ENCODE measurements at regions not wholly inside any gene's neighbourhood (a gene's known extent, or its start where the extent isn't known, plus 50 kb on each side); places are given as distances from the start of the nearest gene placed in this dataset.
"Not testable (repeated sequence)": the region's sequence is repeated elsewhere in the genome, so short reads cannot be mapped to it uniquely, and the experiment has no call there.

DNA sequence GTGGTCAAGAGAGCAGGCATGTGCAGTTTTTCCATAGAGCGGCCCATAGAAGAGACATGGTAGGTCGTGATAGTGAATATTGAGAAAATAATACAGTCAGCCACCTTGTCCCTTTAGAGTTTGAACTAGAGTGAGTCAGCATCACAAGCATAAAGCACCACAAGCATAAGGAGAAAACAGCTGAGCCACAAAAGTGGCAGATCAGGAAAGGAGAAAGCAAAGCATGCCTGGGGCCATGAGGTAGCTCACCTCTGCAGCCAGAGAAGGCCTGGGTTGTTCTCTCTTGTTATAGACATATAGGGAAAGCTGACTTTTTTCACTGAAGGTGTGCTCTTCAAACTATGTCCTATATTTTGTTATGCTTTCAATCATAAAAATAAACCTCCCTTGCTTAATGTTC lies 879.0 kb downstream of the DSC3 start:
- no peaks in the 10 kb centered on the region for H3K36me3 Mint-ChIP-seq
- H3K27me3 Mint-ChIP-seq = no peaks in the 10 kb centered on the region
- H3K27ac ChIP-seq (ENCODE audit: insufficient read depth, low read length, poor library complexity, severe bottlenecking) = no peak overlapping the region
- H3K4me3 ChIP-seq (ENCODE audit: low read depth, low read length) = no peak overlapping the region
- H3K9me3 ChIP-seq (ENCODE audit: control insufficient read depth in 2 of 2, low read length in 2 of 2) = peaks cover 0 to 7% of the 10 kb centered on the region in 2 experiments
- H3K4me1 Mint-ChIP-seq = no peaks in the 10 kb centered on the region
- H3K4me3 Mint-ChIP-seq = no peak overlapping the region
- DNase-seq (no peak), ATAC-seq (ENCODE audit: low read depth in 2 of 2) (no peak)
- no peak overlapping the region for H3K27ac Mint-ChIP-seq
- H3K27me3 ChIP-seq (ENCODE audit: control insufficient read depth, insufficient read depth, low read length) = no peaks in the 10 kb centered on the region
- H3K36me3 ChIP-seq (ENCODE audit: control insufficient read depth, insufficient read depth, low read length) = no peaks in the 10 kb centered on the region
- H3K4me1 ChIP-seq (ENCODE audit: control insufficient read depth, insufficient read depth, low read length, poor library complexity, severe bottlenecking) = no peaks in the 10 kb centered on the region
- peaks cover 4 to 19% (median 12%) of the 10 kb centered on the region in 7 donors for H3K9me3 Mint-ChIP-seq

DNA sequence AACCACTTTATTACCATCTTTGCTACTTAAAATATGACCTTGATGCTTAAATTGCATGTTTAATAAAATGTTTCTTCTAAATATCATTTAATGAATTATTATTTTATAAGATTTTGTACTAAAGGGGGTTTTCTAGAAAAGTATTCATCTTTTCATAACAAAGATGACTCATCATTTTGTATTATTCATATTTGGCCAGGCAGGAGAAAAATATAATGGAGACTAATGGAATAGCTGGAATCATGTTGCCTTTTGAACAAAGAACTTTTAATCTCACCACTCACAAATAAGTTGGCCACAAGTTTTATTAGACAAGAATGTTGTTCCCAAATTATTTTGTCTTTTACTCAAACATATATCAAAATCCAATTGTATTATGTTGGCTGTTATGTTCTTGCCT lies 882.4 kb downstream of the DSC3 start:
- H3K4me1 Mint-ChIP-seq = no peaks in the 10 kb centered on the region
- DNase-seq = no peak
- H3K4me3 Mint-ChIP-seq = no peak overlapping the region
- peaks cover 0 to 23% (median 10%) of the 10 kb centered on the region in 7 donors for H3K9me3 Mint-ChIP-seq
- H3K27ac Mint-ChIP-seq = no peak overlapping the region
- no peaks in the 10 kb centered on the region for H3K27me3 Mint-ChIP-seq
- ATAC-seq (ENCODE audit: low read depth in 2 of 2) = no peak
- Histone ChIP-seq H3K36me3 (ENCODE audit: control insufficient read depth, insufficient read depth, low read length) (no peaks in the 10 kb centered on the region), H3K27me3 (ENCODE audit: control insufficient read depth, insufficient read depth, low read length) (no peaks in the 10 kb centered on the region), H3K4me1 (ENCODE audit: control insufficient read depth, insufficient read depth, low read length, poor library complexity, severe bottlenecking) (no peaks in the 10 kb centered on the region), H3K4me3 (ENCODE audit: low read depth, low read length) (no peak overlapping the region), H3K9me3 (ENCODE audit: control insufficient read depth in 2 of 2, low read length in 2 of 2) (peaks cover 0 to 4% of the 10 kb centered on the region in 2 experiments), H3K27ac (ENCODE audit: insufficient read depth, low read length, poor library complexity, severe bottlenecking) (no peak overlapping the region)
- H3K36me3 Mint-ChIP-seq = no peaks in the 10 kb centered on the region

DNA sequence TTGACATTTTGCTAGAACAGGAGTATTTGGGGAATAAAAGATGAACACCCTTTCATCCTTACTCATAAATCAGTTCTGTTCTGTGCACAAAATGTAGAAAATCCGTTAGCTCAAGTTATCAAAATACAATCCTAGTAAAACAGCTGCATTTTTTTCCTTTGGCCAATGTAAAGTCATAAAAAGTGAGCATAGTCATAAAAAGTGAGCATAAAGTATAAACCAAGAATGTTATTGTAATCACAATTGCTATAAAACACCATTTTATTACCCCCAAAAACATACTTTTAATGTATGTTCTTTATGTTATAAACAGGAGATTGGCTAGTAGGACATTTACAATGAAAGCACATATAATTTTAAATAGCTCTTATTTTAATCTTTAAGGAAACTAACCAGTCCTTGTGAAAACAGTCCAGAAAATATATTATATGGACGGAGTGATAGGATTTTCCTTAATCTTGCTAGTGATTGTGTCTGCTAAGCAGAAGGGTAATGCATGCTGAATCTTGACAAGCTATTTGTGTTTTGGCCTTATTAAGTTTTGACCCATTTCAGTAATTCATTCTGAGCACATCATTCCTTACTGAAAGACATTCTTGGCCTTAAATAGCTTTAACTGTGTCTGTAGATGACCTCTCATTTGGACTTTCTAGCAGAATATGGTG lies 891.8 kb downstream of the DSC3 start:
- ATAC-seq (ENCODE audit: low read depth in 2 of 2) = no peak
- Histone ChIP-seq H3K27me3 (ENCODE audit: control insufficient read depth, insufficient read depth, low read length) (no peaks in the 10 kb centered on the region), H3K27ac (ENCODE audit: insufficient read depth, low read length, poor library complexity, severe bottlenecking) (no peak overlapping the region), H3K36me3 (ENCODE audit: control insufficient read depth, insufficient read depth, low read length) (no peaks in the 10 kb centered on the region), H3K4me1 (ENCODE audit: control insufficient read depth, insufficient read depth, low read length, poor library complexity, severe bottlenecking) (no peaks in the 10 kb centered on the region), H3K4me3 (ENCODE audit: low read depth, low read length) (no peak overlapping the region), H3K9me3 (ENCODE audit: control insufficient read depth in 2 of 2, low read length in 2 of 2) (peaks cover 2 to 9% of the 10 kb centered on the region in 2 experiments)
- H3K9me3 Mint-ChIP-seq = peaks cover 1 to 34% (median 7%) of the 10 kb centered on the region in 7 donors
- no peaks in the 10 kb centered on the region for H3K27me3 Mint-ChIP-seq
- H3K4me3 Mint-ChIP-seq = no peak overlapping the region
- H3K36me3 Mint-ChIP-seq = no peaks in the 10 kb centered on the region
- H3K27ac Mint-ChIP-seq = no peak overlapping the region
- H3K4me1 Mint-ChIP-seq = no peaks in the 10 kb centered on the region
- DNase-seq = no peak

DNA sequence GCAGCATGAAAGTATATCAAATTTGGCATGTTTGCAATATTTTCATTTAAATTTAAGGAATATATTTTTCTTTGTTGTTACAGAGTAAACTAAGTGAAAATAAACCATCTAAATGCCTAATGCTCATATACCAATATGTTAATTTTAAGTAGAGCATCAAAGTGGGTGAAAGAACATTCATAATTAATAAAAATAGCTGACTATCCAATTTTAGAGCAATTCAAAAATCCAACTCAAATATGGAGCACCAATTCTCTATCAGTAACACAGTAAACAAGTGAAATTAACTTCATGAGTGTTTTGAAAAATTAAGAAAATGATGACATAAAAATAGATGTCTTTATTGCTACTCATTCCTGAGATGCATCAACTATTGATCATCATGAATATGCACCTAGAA lies 893.0 kb downstream of the DSC3 start:
- H3K27me3 ChIP-seq (ENCODE audit: control insufficient read depth, insufficient read depth, low read length) = no peaks in the 10 kb centered on the region
- ATAC-seq (ENCODE audit: low read depth in 2 of 2) = no peak
- no peaks in the 10 kb centered on the region for H3K4me1 Mint-ChIP-seq
- H3K9me3 ChIP-seq (ENCODE audit: control insufficient read depth in 2 of 2, low read length in 2 of 2) = peaks cover 2 to 15% of the 10 kb centered on the region in 2 experiments
- no peaks in the 10 kb centered on the region for H3K4me1 ChIP-seq (ENCODE audit: control insufficient read depth, insufficient read depth, low read length, poor library complexity, severe bottlenecking)
- H3K4me3 Mint-ChIP-seq = no peak overlapping the region
- H3K4me3 ChIP-seq (ENCODE audit: low read depth, low read length) = no peak overlapping the region
- H3K27ac ChIP-seq (ENCODE audit: insufficient read depth, low read length, poor library complexity, severe bottlenecking) = no peak overlapping the region
- DNase-seq = no peak
- H3K27ac Mint-ChIP-seq = no peak overlapping the region
- H3K27me3 Mint-ChIP-seq = no peaks in the 10 kb centered on the region
- no peaks in the 10 kb centered on the region for H3K36me3 ChIP-seq (ENCODE audit: control insufficient read depth, insufficient read depth, low read length)
- H3K36me3 Mint-ChIP-seq = no peaks in the 10 kb centered on the region
- peaks cover 3 to 43% (median 7%) of the 10 kb centered on the region in 7 donors for H3K9me3 Mint-ChIP-seq

DNA sequence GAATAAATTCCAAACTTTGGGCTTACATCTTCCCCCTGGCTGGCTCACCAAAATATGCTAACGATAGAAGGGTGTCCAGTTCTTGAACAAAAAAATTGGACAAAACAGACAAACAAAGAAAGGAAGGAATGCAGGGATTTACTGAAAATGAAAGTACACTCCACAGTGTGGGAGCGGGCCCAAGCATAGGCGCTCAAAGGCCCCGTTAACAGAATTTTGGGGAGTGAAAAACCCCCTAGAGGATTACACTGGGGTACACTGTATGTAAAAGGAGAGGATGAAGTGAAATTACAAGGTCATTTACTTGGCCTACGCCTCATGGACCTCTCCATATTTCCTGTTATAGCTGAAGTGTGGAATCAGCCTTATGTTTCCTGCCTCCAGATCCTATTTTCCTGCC lies 899.7 kb downstream of the DSC3 start:
- no peaks in the 10 kb centered on the region for H3K27me3 Mint-ChIP-seq
- no peak for ATAC-seq (ENCODE audit: low read depth in 2 of 2)
- H3K36me3 Mint-ChIP-seq = no peaks in the 10 kb centered on the region
- Histone ChIP-seq H3K27ac (ENCODE audit: insufficient read depth, low read length, poor library complexity, severe bottlenecking) (no peak overlapping the region), H3K9me3 (ENCODE audit: control insufficient read depth in 2 of 2, low read length in 2 of 2) (peaks cover 3 to 19% of the 10 kb centered on the region in 2 experiments), H3K4me1 (ENCODE audit: control insufficient read depth, insufficient read depth, low read length, poor library complexity, severe bottlenecking) (no peaks in the 10 kb centered on the region), H3K36me3 (ENCODE audit: control insufficient read depth, insufficient read depth, low read length) (no peaks in the 10 kb centered on the region), H3K4me3 (ENCODE audit: low read depth, low read length) (no peak overlapping the region), H3K27me3 (ENCODE audit: control insufficient read depth, insufficient read depth, low read length) (no peaks in the 10 kb centered on the region)
- DNase-seq = no peak
- H3K4me1 Mint-ChIP-seq = no peaks in the 10 kb centered on the region
- H3K4me3 Mint-ChIP-seq = no peak overlapping the region
- H3K9me3 Mint-ChIP-seq = peaks cover 0 to 34% (median 9%) of the 10 kb centered on the region in 7 donors
- H3K27ac Mint-ChIP-seq = peak overlapping the region in 1 of 3 donors; percentile 78

DNA sequence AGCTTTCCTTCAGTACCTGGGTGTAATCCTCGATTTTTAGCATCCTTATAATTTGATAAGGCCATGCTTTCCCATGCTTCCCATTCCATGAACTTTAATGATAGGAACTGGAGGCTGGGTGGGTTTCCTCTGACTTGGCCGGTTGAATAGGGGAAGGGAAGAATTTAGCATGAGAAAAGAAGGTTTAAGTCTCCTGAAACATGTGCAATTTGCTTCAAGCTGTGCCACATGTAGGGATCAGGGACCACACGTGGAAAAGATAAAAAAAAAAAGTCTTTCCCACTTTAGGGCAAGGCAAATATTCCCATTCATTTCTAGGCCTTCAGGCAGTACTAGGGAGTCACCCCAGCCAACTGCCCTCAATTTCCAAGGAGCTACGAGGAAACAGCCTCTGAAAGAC lies 900.3 kb downstream of the DSC3 start:
- Histone ChIP-seq H3K4me3 (ENCODE audit: low read depth, low read length) (no peak overlapping the region), H3K36me3 (ENCODE audit: control insufficient read depth, insufficient read depth, low read length) (no peaks in the 10 kb centered on the region), H3K27ac (ENCODE audit: insufficient read depth, low read length, poor library complexity, severe bottlenecking) (no peak overlapping the region), H3K27me3 (ENCODE audit: control insufficient read depth, insufficient read depth, low read length) (no peaks in the 10 kb centered on the region), H3K4me1 (ENCODE audit: control insufficient read depth, insufficient read depth, low read length, poor library complexity, severe bottlenecking) (no peaks in the 10 kb centered on the region), H3K9me3 (ENCODE audit: control insufficient read depth in 2 of 2, low read length in 2 of 2) (peaks cover 3 to 19% of the 10 kb centered on the region in 2 experiments)
- no peaks in the 10 kb centered on the region for H3K36me3 Mint-ChIP-seq
- no peak overlapping the region for H3K27ac Mint-ChIP-seq
- no peak overlapping the region for H3K4me3 Mint-ChIP-seq
- DNase-seq (no peak), ATAC-seq (ENCODE audit: low read depth in 2 of 2) (no peak)
- no peaks in the 10 kb centered on the region for H3K4me1 Mint-ChIP-seq
- H3K9me3 Mint-ChIP-seq = peaks cover 0 to 30% (median 7%) of the 10 kb centered on the region in 7 donors
- no peaks in the 10 kb centered on the region for H3K27me3 Mint-ChIP-seq

DNA sequence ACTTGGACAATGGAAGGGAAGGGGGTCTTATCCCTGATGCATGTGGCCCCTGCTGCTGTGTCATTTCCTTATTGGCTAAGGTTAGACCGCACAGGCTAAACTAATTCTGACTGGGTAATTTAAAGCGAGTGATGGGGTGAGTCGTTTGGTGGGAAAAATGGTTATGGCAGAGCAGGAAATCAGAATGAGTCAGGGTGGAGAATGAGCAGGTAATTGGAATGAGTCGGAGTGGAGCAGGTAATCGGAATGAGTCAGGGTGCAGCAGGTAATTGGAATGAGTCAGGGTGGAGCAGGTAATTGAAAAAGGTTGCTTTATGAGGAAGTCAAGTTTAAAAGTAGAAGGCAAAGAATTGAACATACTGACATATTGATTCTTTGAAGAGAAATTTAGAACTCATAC lies 901.0 kb downstream of the DSC3 start:
- not testable (repeated sequence) for H3K27ac Mint-ChIP-seq; H3K27ac ChIP-seq (ENCODE audit: insufficient read depth, low read length, poor library complexity, severe bottlenecking); H3K27me3 Mint-ChIP-seq; H3K36me3 ChIP-seq (ENCODE audit: control insufficient read depth, insufficient read depth, low read length); DNase-seq; H3K4me1 Mint-ChIP-seq; H3K4me3 ChIP-seq (ENCODE audit: low read depth, low read length); ATAC-seq (ENCODE audit: low read depth in 2 of 2); H3K36me3 Mint-ChIP-seq; H3K27me3 ChIP-seq (ENCODE audit: control insufficient read depth, insufficient read depth, low read length); H3K4me3 Mint-ChIP-seq; H3K4me1 ChIP-seq (ENCODE audit: control insufficient read depth, insufficient read depth, low read length, poor library complexity, severe bottlenecking)
- peaks cover 0 to 37% (median 7%) of the 10 kb centered on the region in 7 donors for H3K9me3 Mint-ChIP-seq
- peaks cover 3 to 20% of the 10 kb centered on the region in 2 experiments for H3K9me3 ChIP-seq (ENCODE audit: control insufficient read depth in 2 of 2, low read length in 2 of 2)

DNA sequence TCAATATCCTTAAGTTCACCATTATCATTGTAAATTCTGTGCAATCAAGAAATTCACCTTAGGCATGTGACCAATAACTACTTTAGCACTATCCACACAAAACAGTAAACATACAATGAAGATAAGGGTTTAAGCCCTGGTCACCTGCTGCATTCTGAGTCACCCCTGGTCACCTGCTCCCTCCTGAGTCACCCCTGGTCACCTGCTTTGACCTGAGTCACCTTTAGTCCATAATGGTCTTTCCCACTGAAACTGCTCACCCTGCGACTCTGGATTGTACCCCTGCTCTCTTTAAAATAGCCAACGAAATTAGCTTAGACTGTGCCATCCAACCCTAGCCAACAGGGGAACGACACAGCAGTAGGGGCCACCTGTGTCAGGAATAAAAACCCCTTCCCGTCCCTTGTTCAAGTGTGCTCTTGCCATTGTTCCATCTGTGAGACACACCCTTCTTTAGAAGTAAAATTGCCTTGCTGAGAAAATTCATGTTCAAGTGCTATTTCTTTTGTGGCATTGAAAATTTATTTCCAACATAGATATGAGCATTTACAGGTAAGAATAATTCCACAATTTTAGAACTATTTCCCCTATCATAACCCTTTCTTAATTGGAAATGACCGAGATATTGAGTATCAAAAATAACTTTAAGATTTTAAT lies 902.8 kb downstream of the DSC3 start:
- H3K4me1 ChIP-seq (ENCODE audit: control insufficient read depth, insufficient read depth, low read length, poor library complexity, severe bottlenecking) = no peaks in the 10 kb centered on the region
- no peak overlapping the region for H3K27ac ChIP-seq (ENCODE audit: insufficient read depth, low read length, poor library complexity, severe bottlenecking)
- H3K27me3 Mint-ChIP-seq = no peaks in the 10 kb centered on the region
- no peak overlapping the region for H3K4me3 ChIP-seq (ENCODE audit: low read depth, low read length)
- no peak overlapping the region for H3K4me3 Mint-ChIP-seq
- peaks cover 0 to 34% (median 8%) of the 10 kb centered on the region in 7 donors for H3K9me3 Mint-ChIP-seq
- ATAC-seq (ENCODE audit: low read depth in 2 of 2) (no peak), DNase-seq (no peak)
- peaks cover 3 to 17% of the 10 kb centered on the region in 2 experiments for H3K9me3 ChIP-seq (ENCODE audit: control insufficient read depth in 2 of 2, low read length in 2 of 2)
- H3K36me3 ChIP-seq (ENCODE audit: control insufficient read depth, insufficient read depth, low read length) = no peaks in the 10 kb centered on the region
- no peaks in the 10 kb centered on the region for H3K36me3 Mint-ChIP-seq
- no peaks in the 10 kb centered on the region for H3K4me1 Mint-ChIP-seq
- no peak overlapping the region for H3K27ac Mint-ChIP-seq
- no peaks in the 10 kb centered on the region for H3K27me3 ChIP-seq (ENCODE audit: control insufficient read depth, insufficient read depth, low read length)

Measured in CD4-positive, CD25-positive, alpha-beta regulatory T cell (primary cell).